ENCODE measurements at regions not wholly inside any gene's neighbourhood (a gene's known extent, or its start where the extent isn't known, plus 50 kb on each side); places are given as distances from the start of the nearest gene placed in this dataset.

DNA sequence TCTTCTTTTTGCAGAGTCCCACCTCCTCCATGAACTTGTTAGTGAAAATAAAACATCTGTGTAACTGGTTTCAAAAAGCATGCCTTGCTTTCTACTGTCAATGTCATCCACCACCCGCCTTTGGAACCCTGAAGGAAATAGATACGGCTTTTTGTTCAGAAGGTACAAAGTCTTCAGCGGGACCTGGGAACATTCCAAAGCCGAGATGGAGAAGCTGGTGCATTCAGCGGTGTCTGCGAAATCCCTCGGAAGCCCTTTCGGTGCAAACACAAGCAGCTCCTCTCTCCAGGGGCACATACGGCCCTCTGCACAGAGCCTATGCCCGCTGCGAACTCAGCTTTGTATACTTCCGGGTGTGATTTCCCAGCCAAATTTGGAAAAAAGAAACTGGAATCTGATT, 555.8 kb upstream of the SALL3 start:
- TF ChIP-seq, protein P1, sequence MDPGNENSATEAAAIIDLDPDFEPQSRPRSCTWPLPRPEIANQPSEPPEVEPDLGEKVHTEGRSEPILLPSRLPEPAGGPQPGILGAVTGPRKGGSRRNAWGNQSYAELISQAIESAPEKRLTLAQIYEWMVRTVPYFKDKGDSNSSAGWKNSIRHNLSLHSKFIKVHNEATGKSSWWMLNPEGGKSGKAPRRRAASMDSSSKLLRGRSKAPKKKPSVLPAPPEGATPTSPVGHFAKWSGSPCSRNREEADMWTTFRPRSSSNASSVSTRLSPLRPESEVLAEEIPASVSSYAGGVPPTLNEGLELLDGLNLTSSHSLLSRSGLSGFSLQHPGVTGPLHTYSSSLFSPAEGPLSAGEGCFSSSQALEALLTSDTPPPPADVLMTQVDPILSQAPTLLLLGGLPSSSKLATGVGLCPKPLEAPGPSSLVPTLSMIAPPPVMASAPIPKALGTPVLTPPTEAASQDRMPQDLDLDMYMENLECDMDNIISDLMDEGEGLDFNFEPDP (CRISPR knock-in tag; conservative IDR thresholded peaks at IDR 0.05), result no peak
- no peak for TF ChIP-seq CTCF (CRISPR knock-in tag; IDR thresholded peaks at IDR 0.05)
- no peak for TF ChIP-seq FOXK1 (CRISPR knock-in tag; IDR thresholded peaks at IDR 0.05; ENCODE audit: borderline replicate concordance, low read depth)
- no peak for TF ChIP-seq EZH2 (conservative IDR thresholded peaks at IDR 0.05; ENCODE audit: low read depth, low read length)
- TF ChIP-seq ZKSCAN1 (IDR thresholded peaks at IDR 0.05; ENCODE audit: low read length), result no peak
- no peak for TF ChIP-seq FIP1L1 (IDR thresholded peaks at IDR 0.05; ENCODE audit: borderline replicate concordance, insufficient read depth, low read depth, low read length)
- no peak for TF ChIP-seq KDM1A (CRISPR knock-in tag; IDR thresholded peaks at IDR 0.05)
- no peak for TF ChIP-seq FOSL2 (CRISPR knock-in tag; IDR thresholded peaks at IDR 0.05)
- no peak for TF ChIP-seq ZNF496 (CRISPR knock-in tag; IDR thresholded peaks at IDR 0.05; ENCODE audit: insufficient replicate concordance)
- no peak for TF ChIP-seq POLR2AphosphoS5 (IDR thresholded peaks at IDR 0.05; ENCODE audit: low read depth, low read length)

Measured in HepG2 (cell line).